HG03159 (cell line): ENCODE measurements at regions not wholly inside any gene's neighbourhood (a gene's known extent, or its start where the extent isn't known, plus 50 kb on each side); places are given as distances from the start of the nearest gene placed in this dataset.
"Not testable (repeated sequence)": the region's sequence is repeated elsewhere in the genome, so short reads cannot be mapped to it uniquely, and the experiment has no call there.

ENCODE experiments used
- ATAC-seq: cut with Tn5 transposase; IDR thresholded peaks from one replicate; pipeline ENCODE4 v1.9.1; 2021; ENCODE audit warnings: mild to moderate bottlenecking, moderate library complexity; ENCODE audit not compliant: unreplicated experiment

- no peak for ATAC-seq
Observed at GRCh38 chr3:67145738-67146137, 147.6 kb downstream of the KBTBD8 start.

DNA sequence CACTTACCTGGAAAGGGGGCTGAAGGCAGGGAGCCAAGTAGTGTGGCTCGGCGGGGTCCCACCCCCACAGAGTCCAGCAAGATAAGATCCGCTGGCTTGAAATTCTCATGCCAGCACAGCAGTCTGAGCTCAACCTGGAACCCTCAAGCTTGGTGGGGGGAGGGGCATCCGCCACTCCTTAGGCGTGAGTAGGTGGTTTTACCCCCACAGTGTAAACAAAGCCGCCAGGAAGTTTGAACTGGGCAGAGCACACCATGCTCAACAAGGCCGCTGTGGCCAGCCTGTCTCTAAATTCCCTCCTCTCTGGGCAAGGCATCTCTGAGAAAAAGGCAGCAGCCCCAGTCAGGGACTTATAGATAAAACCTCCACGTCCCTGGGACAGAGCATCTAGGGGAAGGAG lies 156.3 kb downstream of the KBTBD8 start:
- ATAC-seq = no peak

DNA sequence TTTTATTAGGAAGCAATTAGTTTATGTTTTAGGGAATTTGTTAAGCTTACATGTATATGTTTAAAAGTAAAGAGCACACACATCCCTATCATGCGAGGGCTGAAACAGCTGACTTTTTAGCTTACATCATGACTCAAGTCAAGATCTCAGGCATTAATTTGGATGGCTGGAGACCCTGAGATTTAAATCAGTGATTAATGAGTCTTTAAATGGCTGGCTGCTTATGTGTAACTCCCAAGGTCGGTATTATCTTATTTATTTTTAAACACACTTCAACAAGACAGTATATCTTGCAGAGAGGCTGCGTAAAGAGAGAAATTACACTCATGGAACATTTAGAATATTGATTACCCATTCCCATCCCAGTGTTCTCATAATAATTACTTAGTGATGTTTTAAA lies 169.4 kb downstream of the KBTBD8 start:
- ATAC-seq = no peak

GRCh38 chr3:67171841-67172240 lies 173.7 kb downstream of the KBTBD8 start:
- no peak for ATAC-seq

DNA sequence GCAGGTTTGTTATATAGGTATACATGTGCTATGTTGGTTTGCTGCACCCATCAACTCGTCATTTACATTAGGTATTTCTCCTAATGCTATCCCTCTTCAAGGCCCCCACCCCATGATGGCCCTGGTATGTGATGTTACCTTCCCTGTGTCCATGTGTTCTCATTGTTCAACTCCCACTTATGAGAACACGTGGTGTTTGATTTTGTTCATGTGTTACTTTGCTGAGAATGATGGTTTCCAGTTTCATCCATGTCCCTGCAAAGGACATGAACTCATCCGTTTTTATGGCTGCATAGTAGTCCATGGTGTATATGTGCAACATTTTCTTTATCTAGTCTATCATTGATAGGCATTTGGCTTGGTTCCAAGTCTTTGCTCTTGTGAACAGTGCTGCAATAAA lies 175.0 kb downstream of the KBTBD8 start:
- ATAC-seq = not testable (repeated sequence)

- ATAC-seq = no peak
Observed at GRCh38 chr3:67176396-67176795, 178.3 kb downstream of the KBTBD8 start.

- ATAC-seq = no peak
Observed at GRCh38 chr3:67192466-67192865, 194.4 kb downstream of the KBTBD8 start.

GRCh38 chr3:67196677-67197076 lies 198.6 kb downstream of the KBTBD8 start:
- no peak for ATAC-seq

DNA sequence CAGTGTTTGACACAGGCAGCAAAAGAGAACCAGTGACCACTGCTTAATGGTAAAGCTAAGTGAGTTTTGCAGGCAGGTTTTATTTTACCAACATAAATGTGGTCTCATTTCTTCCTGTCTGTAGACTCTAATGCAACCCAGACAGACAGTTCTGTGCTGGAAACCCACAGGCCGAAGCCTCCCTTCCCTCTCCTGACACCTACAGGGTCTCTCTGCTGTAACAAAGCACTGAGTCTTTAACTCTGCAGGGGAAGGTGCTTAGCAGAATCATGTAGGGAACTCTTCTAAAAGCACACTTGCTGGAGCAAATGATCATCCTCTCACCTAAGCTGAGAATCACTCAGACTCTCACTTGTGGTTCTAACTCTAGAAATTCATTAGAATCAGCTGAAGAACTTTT lies 200.3 kb downstream of the KBTBD8 start:
- no peak for ATAC-seq

DNA sequence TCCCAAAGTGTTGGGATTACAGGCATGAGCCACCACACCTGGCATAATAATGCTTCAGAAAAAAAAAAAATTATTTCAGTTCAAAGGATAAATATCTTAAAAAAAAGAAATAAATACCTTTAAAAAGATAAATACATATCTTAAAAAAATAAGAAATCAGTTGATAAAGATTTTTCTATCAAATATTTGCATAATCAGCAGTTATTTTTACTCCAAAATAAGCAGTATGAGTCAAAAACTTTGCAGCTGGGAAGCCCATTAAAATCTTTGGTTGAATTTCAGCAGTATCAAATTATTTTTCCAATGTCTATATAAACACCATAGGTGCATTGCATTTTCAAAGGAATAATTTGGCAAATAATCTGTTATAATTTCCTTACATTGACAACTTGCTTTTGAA lies 202.5 kb downstream of the KBTBD8 start:
- ATAC-seq = no peak

DNA sequence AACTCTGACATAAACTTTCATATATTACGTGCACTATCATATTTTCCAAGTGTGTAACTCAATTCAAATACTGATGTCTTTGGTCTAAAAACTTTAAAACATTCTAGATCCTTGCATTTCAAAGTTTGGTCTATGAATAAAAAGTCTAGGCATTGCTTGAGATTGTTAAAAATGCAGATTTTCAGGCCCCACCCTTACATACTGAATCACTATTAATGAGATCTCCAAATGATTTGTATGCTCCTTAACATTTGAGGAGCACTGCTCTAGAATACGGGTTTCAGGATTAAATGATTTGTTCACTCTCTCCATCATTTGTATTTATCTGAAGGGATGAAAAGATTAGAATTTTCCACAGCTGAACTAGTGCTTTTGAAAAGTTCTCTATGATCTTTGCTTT lies 202.9 kb downstream of the KBTBD8 start:
- no peak for ATAC-seq

DNA sequence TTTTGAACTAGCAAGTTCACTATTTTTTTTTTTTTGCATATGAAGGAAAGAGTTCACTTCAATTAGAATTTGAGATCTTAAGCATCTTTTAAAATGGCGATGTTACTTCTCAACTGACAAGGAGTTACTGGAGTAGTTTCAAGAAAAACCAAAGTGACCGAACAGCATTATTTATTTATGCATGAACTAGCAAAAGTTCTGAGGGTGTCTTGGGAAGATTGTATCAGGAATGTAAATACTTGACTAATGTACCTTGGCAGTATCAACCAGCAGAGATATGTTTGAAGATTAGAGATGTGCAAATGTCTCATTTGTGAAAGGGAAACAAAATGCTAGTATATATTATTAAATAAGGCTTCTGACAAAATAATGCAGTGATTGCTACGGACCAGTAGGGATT lies 203.9 kb downstream of the KBTBD8 start:
- ATAC-seq = no peak

DNA sequence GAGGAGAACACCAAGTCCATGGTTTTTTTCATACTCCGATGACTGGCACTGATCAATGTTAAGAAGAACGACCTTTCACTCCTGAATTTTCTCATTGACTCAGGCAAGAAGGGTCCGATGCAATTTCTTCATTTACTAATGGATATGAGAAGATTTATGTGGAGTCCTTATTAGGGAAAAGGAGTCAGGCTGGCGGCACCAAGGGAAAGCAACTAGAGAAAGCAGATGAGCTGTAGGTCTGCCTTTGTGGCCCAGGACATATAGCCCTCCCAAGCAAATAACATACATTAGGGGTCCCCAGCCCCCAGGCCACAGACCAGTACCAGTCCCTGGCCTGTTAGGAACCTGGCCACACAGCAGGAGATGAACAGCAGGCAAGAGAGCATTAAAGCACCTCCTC lies 206.8 kb downstream of the KBTBD8 start:
- ATAC-seq = no peak

DNA sequence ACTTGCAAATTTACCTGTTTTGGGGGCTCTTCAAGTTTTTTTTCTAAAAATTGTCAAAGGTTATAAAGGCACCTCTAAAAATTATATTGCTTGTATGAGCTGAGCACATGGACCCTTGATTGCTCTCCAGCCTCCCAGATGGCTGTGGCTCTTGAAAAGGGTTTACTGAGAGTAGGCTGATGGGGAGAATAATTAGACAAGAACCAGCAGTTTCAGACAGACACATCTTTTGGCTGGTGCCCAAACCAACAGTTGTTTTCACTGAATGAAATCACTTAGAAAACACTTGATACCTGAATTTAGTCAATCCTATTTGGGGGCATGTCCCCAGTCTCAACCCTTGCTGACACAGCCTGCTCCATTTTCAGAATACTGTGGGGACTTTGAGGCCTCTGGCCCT lies 217.6 kb downstream of the KBTBD8 start:
- no peak for ATAC-seq

- ATAC-seq = no peak
Observed at GRCh38 chr3:67227030-67227429, 228.9 kb downstream of the KBTBD8 start.

DNA sequence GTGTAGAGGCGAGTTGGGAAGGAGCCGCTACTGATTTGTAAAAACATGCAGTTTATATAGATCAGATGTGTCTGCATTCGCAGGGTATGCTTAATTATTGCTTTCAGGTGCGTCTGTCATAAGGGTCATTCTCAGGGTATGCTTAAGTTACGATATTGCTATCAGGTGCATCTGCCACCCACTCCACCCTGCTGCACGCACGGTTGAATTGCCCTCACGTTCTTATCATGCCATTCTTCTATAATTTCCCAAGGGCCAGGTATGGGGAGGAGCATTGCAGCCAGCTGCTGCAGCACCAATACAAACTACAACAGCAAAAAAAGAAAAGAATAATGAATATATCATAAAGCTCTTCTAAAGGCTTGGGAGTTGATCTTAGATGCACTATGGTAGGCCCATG lies 230.0 kb downstream of the KBTBD8 start:
- no peak for ATAC-seq

DNA sequence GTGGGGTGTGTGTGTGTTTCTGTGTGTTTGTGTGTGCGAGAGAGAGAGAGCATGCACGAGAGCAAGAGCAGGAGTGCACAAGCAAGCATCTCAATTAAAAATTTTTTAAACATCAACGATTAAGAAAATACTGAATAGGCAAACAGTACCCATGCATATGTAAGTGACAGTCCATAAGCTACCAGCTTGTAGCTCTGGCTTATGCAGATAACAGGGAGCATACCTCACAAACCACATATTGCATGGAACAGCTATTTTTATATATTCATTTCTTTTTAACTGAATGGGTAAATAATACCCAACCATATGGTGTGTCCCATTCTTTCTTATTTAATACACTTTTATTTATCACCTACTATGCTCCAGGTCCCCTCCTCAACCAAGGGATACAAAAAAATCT lies 234.5 kb downstream of the KBTBD8 start:
- ATAC-seq = no peak

GRCh38 chr3:67239353-67239752 lies 241.2 kb downstream of the KBTBD8 start:
- no peak for ATAC-seq

GRCh38 chr3:67241084-67241483 lies 243.0 kb downstream of the KBTBD8 start:
- ATAC-seq = no peak

DNA sequence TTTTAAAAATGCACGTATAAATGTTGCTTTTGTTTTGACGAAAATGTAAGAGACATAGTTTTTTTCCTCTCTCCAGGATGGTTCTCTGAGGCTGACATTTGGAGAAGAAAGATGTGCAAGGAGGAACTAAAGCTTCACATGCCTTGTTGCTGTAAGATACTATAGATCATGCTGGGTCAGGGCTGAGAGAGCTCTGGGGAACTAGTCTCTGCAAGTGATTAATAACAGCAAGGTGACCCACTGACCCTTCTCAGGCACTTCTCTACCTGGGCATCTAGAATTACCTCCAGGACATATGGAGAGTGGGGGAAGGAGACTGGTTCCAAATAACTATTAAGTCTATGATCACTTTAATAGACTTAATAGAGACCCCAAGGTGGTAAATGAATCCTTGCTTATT lies 246.0 kb downstream of the KBTBD8 start:
- ATAC-seq = no peak

DNA sequence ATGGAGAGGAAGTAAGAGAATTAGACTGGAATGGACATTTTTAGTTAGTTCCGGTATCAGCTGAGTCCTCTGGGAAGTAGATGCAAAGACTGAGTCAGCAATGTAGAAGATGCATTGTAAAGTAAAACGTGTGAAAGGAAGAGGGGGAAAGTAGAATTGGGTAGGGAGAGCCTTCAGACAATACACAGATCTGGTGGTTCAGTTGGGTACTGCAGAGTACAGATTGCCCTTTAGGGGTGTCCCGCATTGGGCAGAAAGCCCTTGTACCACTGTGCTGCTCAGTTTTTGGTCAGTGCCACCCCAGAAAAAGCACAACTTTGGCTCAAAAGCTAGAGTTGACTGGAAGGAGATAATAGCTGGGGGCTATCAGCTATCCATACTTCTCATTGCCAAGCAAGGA lies 247.4 kb downstream of the KBTBD8 start:
- ATAC-seq = no peak

DNA sequence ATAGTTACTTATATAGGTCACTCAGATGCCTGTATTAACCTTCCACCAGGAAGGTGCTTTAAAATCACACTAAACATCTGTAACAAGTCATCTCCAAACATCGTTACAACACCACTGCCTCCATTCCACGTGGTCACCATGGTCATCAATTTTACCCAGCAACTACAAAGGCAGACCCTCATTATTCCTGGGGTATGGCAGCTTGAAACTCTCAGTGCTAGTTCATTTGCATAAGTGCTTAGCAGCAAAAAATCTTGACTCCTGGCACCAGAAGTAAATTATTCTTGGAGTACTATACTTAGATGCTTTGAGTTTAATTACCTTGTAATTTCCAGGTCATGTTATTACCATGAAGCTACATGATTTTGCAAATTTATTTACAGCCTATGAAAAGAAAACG lies 250.6 kb downstream of the KBTBD8 start:
- ATAC-seq = no peak

- ATAC-seq = not testable (repeated sequence)
Observed at GRCh38 chr3:67252906-67253305, 254.8 kb downstream of the KBTBD8 start.

DNA sequence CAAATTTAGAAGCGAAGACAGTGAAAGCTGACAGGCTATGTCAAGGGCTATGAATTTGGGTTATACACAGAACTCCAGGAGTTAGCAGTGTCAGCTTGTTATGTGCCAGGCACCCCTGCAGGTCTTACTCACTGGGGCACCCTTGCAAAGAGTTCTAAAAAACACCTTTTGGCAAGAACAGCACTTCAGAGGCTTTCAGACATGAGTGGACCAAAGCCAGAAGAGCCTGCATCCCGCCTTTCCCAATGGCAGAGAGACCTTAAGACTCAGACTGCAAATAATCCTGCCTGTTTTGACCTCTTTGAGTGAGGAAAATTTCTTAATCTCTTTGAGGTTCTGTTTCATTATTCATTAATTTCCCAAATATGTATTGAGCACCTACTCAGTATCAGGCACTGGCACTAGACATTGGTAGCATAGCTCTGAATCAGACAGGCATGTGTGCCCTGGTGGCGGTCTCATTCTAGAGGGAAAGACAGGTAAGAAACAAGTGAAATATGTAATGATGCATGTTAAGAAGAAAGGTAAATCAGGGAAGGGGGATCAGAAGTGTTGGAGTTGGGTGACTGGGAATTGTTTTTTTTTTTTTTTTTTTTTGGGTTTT lies 280.0 kb downstream of the KBTBD8 start:
- no peak for ATAC-seq
